Neural progenitor cell (in vitro differentiated cells): ENCODE measurements at regions not wholly inside any gene's neighbourhood (a gene's known extent, or its start where the extent isn't known, plus 50 kb on each side); places are given as distances from the start of the nearest gene placed in this dataset.

ENCODE experiments used
- CTCF ChIP-seq: fragments of 200-600 bp; sonication (generic); IDR thresholded peaks from 2 replicates; pipeline ENCODE4 v1.5.1; 2017; ENCODE audit warnings: antibody characterized with exemption, mild to moderate bottlenecking
- EZH2 ChIP-seq: fragments of 200-600 bp; sonication (generic); IDR thresholded peaks from 2 replicates; pipeline ENCODE4 v1.6.1; 2017; ENCODE audit warnings: antibody characterized with exemption, mild to moderate bottlenecking, moderate library complexity

- TF ChIP-seq CTCF (no peak), EZH2 (no peak)
These were observed 321.7 kb upstream of the ZC3H15 start for GRCh38 chr2:186164325-186164724.
